HepG2 (cell line): ENCODE measurements at regions not wholly inside any gene's neighbourhood (a gene's known extent, or its start where the extent isn't known, plus 50 kb on each side); places are given as distances from the start of the nearest gene placed in this dataset.

ENCODE experiments used
- ATAC-seq: fragments of 200-7000 bp; cut with Tn5 transposase; 3 replicates; pipeline ENCODE4 v1.9.1; 2020; ENCODE audit warnings: mild to moderate bottlenecking, moderate library complexity
- BruUV-seq: library from RNA; stranded (reverse); fragments of 400-500 nt; replicated peaks from 2 replicates; lab custom pipeline; 2021; lab: Mats Ljungman, UMichigan
- CTCF ChIA-PET: fragments of 300-600 bp; formaldehyde crosslinking; extraction: SDS; loops from one replicate; lab custom pipeline; 2021; ENCODE audit warnings: low total read pairs, inconsistent platforms, low intra/inter-chr PET ratio; lab: Yijun Ruan, JAX
- POLR2A ChIA-PET: fragments of 350-600 bp; sonication (Branson Sonifier 250); formaldehyde crosslinking; loops from one replicate; lab custom pipeline; 2020; ENCODE audit warnings: antibody characterized with exemption, inconsistent platforms; lab: Yijun Ruan, JAX
- DNase-seq: peaks from one replicate; pipeline ENCODE4 v3.0.0-alpha.2; 2015; ENCODE audit warnings: low spot score
- FAIRE-seq: peaks from 3 replicates; lab custom pipeline; 2011; peaks lifted over from hg19 to GRCh38; lab: Jason Lieb, UNC
- H2AFZ ChIP-seq: one replicate; pipeline ENCODE4 v1.6.1; 2011; ENCODE audit warnings: low read length, inconsistent platforms
- H3K27ac ChIP-seq: fragments of 300-600 bp; 3 replicates; pipeline ENCODE4 v1.8.0; 2011; ENCODE audit warnings: mixed run types, mild to moderate bottlenecking, mixed read lengths, low read length, inconsistent platforms; ENCODE audit not compliant: insufficient read depth; ENCODE audit errors: extremely low read length
- H3K27me3 ChIP-seq, 2 experiments: fragments of 200-600 bp in 1 of 2; 2 replicates in 1 of 2; 3 replicates in 1 of 2; pipeline versions ENCODE4 v1.6.0 to v1.8.0; 2011; ENCODE audit warnings: low read length in 2 of 2, mild to moderate bottlenecking in 2 of 2, moderate library complexity in 2 of 2, inconsistent platforms in 1 of 2; ENCODE audit not compliant: insufficient read depth in 2 of 2, control insufficient read depth in 1 of 2
- H3K36me3 ChIP-seq, 2 experiments: fragments of 200-600 bp in 1 of 2; replicated peaks in 1 of 2; 2 replicates in 1 of 2; 3 replicates in 1 of 2; pipeline versions ENCODE4 v1.5.1 to v1.8.0; 2011; ENCODE audit warnings: low read length in 2 of 2, inconsistent platforms in 1 of 2; ENCODE audit not compliant: insufficient read depth in 2 of 2, control insufficient read depth in 1 of 2
- H3K4me1 ChIP-seq: 2 replicates; pipeline ENCODE4 v1.5.1; 2012; ENCODE audit warnings: low read length, inconsistent platforms; ENCODE audit not compliant: insufficient read depth
- H3K4me2 ChIP-seq: 2 replicates; pipeline ENCODE4 v1.6.0; 2011; ENCODE audit warnings: low read depth, low read length, inconsistent platforms
- H3K4me3 ChIP-seq, 3 experiments: fragments of 200-600 bp in 1 of 3; sonication (generic), shearing (Covaris generic) in 1 of 3; replicated peaks in 1 of 3; 2 replicates each; pipeline ENCODE4 v1.5.1; 2011 to 2016; ENCODE audit warnings: low read length in 3 of 3, inconsistent platforms in 2 of 3, low read depth in 2 of 3, mild to moderate bottlenecking in 2 of 3, control low read depth in 1 of 3, mixed read lengths in 1 of 3; ENCODE audit not compliant: insufficient read depth in 1 of 3
- H3K79me2 ChIP-seq: one replicate; pipeline ENCODE4 v1.6.1; 2011; ENCODE audit warnings: low read length, inconsistent platforms; ENCODE audit not compliant: insufficient read depth
- H3K9ac ChIP-seq: 2 replicates; pipeline ENCODE4 v1.6.0; 2011; ENCODE audit warnings: mild to moderate bottlenecking, low read depth, low read length, inconsistent platforms; ENCODE audit not compliant: insufficient read depth
- H3K9me3 ChIP-seq: 2 replicates; pipeline ENCODE4 v1.5.1; 2012; ENCODE audit warnings: mild to moderate bottlenecking, low read length
- H4K20me1 ChIP-seq: 2 replicates; pipeline ENCODE4 v1.6.0; 2011; ENCODE audit warnings: inconsistent platforms, mild to moderate bottlenecking, low read length, moderate library complexity; ENCODE audit not compliant: insufficient read depth
- CEBPG ChIP-seq: IDR thresholded peaks from 2 replicates; pipeline ENCODE4 v1.6.1; 2016
- HDAC6 ChIP-seq: fragments of 200-600 bp; sonication (generic); IDR thresholded peaks from 2 replicates; pipeline ENCODE4 v1.7.0; 2017; ENCODE audit warnings: mild to moderate bottlenecking, antibody characterized with exemption, low read length, low read depth
- TSC22D2 ChIP-seq: sonication (generic); formaldehyde crosslinking; IDR thresholded peaks from 2 replicates; pipeline ENCODE4 v1.5.1; 2020; ENCODE audit warnings: missing genetic modification reagents, mild to moderate bottlenecking, borderline replicate concordance
- ZFP36 ChIP-seq: fragments of 150-350 bp; IDR thresholded peaks from 2 replicates; pipeline ENCODE4 v1.6.1; 2018; ENCODE audit warnings: borderline replicate concordance, low read length, low read depth; ENCODE audit not compliant: partially characterized antibody
- ZNF407 ChIP-seq: sonication (generic); formaldehyde crosslinking; IDR thresholded peaks from one replicate; pipeline ENCODE4 v1.5.1; 2020; ENCODE audit warnings: mild to moderate bottlenecking, missing genetic modification reagents; ENCODE audit errors: not compliant biosample characterization
- ZNF496 ChIP-seq: sonication (generic); formaldehyde crosslinking; IDR thresholded peaks from 2 replicates; pipeline ENCODE4 v1.8.1; 2023; ENCODE audit warnings: mild to moderate bottlenecking, moderate library complexity, missing genetic modification reagents; ENCODE audit not compliant: insufficient replicate concordance
- ZNF552 ChIP-seq: sonication (generic); formaldehyde crosslinking; IDR thresholded peaks from 2 replicates; pipeline ENCODE4 v1.9.0; 2022; ENCODE audit warnings: missing genetic modification reagents, mild to moderate bottlenecking, borderline replicate concordance
- ZNF577 ChIP-seq: sonication (generic); formaldehyde crosslinking; IDR thresholded peaks from 2 replicates; pipeline ENCODE4 v1.4.0; 2020; ENCODE audit warnings: mild to moderate bottlenecking, low read depth, missing genetic modification reagents, borderline replicate concordance
- ZNF749 ChIP-seq: sonication (generic); formaldehyde crosslinking; IDR thresholded peaks from 2 replicates; pipeline ENCODE4 v1.8.0; 2022; ENCODE audit warnings: mild to moderate bottlenecking, missing genetic modification reagents, moderate library complexity, borderline replicate concordance
- ZSCAN20 ChIP-seq: sonication (generic); formaldehyde crosslinking; IDR thresholded peaks from 2 replicates; pipeline ENCODE4 v1.4.0; 2020; ENCODE audit warnings: missing genetic modification reagents, mild to moderate bottlenecking, borderline replicate concordance
- WGBS: methylation state at CpG from one replicate; pipeline ENCODE4 v1.1.6; 2017; ENCODE audit warnings: low lambda C conversion rate; 5-methylcytosine and 5-hydroxymethylcytosine counted together
- in situ Hi-C: cut with HindIII; loops from 2 replicates; pipeline ENCODE4 v1.10.0; 2017; ENCODE audit warnings: low pct_unique_long_range_greater_than_20kb; ENCODE audit not compliant: extremely low pct_ligation_motif_present
- intact Hi-C: fragments of 100-400 bp; cut with micrococcal nuclease; formaldehyde crosslinking; loops from one replicate; pipeline ENCODE4 v1.10.0; 2022; ENCODE audit not compliant: unreplicated experiment
- TF ChIP-seq, protein P1 (sequence below): sonication (generic); formaldehyde crosslinking; IDR thresholded peaks from 2 replicates; pipeline ENCODE4 v1.9.0; 2021; ENCODE audit warnings: missing genetic modification reagents, borderline replicate concordance
- TF ChIP-seq, protein P2 (sequence below): sonication (generic); formaldehyde crosslinking; IDR thresholded peaks from 2 replicates; pipeline ENCODE4 v1.4.0; 2020; ENCODE audit warnings: missing genetic modification reagents

DNA sequence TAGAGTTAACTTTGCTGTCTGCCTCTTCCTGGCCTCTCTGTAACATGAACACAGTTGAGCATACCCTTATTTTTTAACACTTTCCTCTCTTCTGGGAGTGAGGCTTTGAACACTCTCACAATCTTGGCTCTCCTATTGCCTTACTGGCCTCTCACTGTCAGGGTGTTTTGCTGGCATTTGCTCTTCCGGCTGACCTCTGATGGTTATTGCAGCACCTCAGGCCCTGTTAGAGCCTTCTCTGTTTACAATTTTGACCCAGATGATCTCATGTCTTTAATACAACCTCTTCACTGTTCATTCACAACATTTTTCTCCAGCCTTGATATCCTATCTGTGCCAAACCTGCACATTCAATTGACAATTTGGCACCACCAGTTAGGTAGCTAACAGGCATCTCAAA, 357.8 kb upstream of the USP15 start:
- FAIRE-seq: no peak
- H3K36me3 ChIP-seq: no peaks in the 10 kb centered on the region
- no TSS peak for BruUV-seq
- no peak overlapping the region for H3K27ac ChIP-seq
- H3K4me1 ChIP-seq: no peaks in the 10 kb centered on the region
- H3K9me3 ChIP-seq: peaks cover 46% of the 10 kb centered on the region
- H3K27me3 ChIP-seq: no peaks in the 10 kb centered on the region
- DNase-seq: no peak
- no peak overlapping the region for H2AFZ ChIP-seq
- no peak overlapping the region for H3K4me2 ChIP-seq
- H4K20me1 ChIP-seq: no peaks in the 10 kb centered on the region
- POLR2A ChIA-PET: no interaction called here
- no peak overlapping the region for H3K9ac ChIP-seq
- intact Hi-C loops: no loop called here
- CTCF ChIA-PET: no interaction called here
- in situ Hi-C loops: no loop called here
- ATAC-seq: no peak
- no peaks in the 10 kb centered on the region for H3K79me2 ChIP-seq
- no peak overlapping the region for H3K4me3 ChIP-seq
- WGBS: 44% methylated on average over 1 of the region's 1 CpG
- TF ChIP-seq ZNF496 (CRISPR knock-in tag): no peak
- no peak for TF ChIP-seq CEBPG (CRISPR knock-in tag)
- TF ChIP-seq, protein P1, sequence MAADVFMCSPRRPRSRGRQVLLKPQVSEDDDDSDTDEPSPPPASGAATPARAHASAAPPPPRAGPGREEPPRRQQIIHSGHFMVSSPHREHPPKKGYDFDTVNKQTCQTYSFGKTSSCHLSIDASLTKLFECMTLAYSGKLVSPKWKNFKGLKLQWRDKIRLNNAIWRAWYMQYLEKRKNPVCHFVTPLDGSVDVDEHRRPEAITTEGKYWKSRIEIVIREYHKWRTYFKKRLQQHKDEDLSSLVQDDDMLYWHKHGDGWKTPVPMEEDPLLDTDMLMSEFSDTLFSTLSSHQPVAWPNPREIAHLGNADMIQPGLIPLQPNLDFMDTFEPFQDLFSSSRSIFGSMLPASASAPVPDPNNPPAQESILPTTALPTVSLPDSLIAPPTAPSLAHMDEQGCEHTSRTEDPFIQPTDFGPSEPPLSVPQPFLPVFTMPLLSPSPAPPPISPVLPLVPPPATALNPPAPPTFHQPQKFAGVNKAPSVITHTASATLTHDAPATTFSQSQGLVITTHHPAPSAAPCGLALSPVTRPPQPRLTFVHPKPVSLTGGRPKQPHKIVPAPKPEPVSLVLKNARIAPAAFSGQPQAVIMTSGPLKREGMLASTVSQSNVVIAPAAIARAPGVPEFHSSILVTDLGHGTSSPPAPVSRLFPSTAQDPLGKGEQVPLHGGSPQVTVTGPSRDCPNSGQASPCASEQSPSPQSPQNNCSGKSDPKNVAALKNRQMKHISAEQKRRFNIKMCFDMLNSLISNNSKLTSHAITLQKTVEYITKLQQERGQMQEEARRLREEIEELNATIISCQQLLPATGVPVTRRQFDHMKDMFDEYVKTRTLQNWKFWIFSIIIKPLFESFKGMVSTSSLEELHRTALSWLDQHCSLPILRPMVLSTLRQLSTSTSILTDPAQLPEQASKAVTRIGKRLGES (CRISPR knock-in tag): no peak
- TF ChIP-seq TSC22D2 (CRISPR knock-in tag): no peak
- no peak for TF ChIP-seq HDAC6
- no peak for TF ChIP-seq ZNF552 (CRISPR knock-in tag)
- TF ChIP-seq, protein P2, sequence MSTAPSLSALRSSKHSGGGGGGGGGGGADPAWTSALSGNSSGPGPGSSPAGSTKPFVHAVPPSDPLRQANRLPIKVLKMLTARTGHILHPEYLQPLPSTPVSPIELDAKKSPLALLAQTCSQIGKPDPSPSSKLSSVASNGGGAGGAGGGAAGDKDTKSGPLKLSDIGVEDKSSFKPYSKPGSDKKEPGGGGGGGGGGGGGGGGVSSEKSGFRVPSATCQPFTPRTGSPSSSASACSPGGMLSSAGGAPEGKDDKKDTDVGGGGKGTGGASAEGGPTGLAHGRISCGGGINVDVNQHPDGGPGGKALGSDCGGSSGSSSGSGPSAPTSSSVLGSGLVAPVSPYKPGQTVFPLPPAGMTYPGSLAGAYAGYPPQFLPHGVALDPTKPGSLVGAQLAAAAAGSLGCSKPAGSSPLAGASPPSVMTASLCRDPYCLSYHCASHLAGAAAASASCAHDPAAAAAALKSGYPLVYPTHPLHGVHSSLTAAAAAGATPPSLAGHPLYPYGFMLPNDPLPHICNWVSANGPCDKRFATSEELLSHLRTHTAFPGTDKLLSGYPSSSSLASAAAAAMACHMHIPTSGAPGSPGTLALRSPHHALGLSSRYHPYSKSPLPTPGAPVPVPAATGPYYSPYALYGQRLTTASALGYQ: no peak
- no peak for TF ChIP-seq ZFP36
- no peak for TF ChIP-seq ZNF577
- TF ChIP-seq ZSCAN20 (CRISPR knock-in tag): no peak
- no peak for TF ChIP-seq ZNF749 (CRISPR knock-in tag)
- TF ChIP-seq ZNF407 (CRISPR knock-in tag): no peak
